Activated CD8-positive, alpha-beta T cell treated with anti-CD3 and anti-CD28 coated beads for 36 hours (primary cell): ENCODE measurements at regions not wholly inside any gene's neighbourhood (a gene's known extent, or its start where the extent isn't known, plus 50 kb on each side); places are given as distances from the start of the nearest gene placed in this dataset.

ENCODE experiments used
- ATAC-seq: fragments of 200-7000 bp; cut with Tn5 transposase; one replicate; pipeline ENCODE4 v1.10.0; 2021; ENCODE audit warnings: mild to moderate bottlenecking, moderate library complexity
- CTCF ChIA-PET: fragments of 350-600 bp; sonication (Branson Sonifier 250); formaldehyde crosslinking; loops from one replicate; lab custom pipeline; 2021; ENCODE audit warnings: antibody characterized with exemption; lab: Charles Lee
- POLR2A ChIA-PET: fragments of 350-600 bp; sonication (Branson Sonifier 250); formaldehyde crosslinking; loops from one replicate; lab custom pipeline; 2021; ENCODE audit warnings: antibody characterized with exemption; lab: Charles Lee
- DNase-seq: peaks from one replicate; pipeline ENCODE4 v3.0.0-alpha.2; 2020
- H3K27ac Mint-ChIP-seq: one replicate; pipeline ENCODE4 v1.8.0; 2021; ENCODE audit warnings: mild to moderate bottlenecking, mixed read lengths
- H3K27me3 Mint-ChIP-seq: one replicate; pipeline ENCODE4 v1.8.0; 2021; ENCODE audit warnings: mixed read lengths
- H3K36me3 Mint-ChIP-seq: one replicate; pipeline ENCODE4 v1.8.0; 2021; ENCODE audit warnings: low read depth, mixed read lengths
- H3K4me1 Mint-ChIP-seq: one replicate; pipeline ENCODE4 v1.8.0; 2021; ENCODE audit warnings: low read depth, mixed read lengths
- H3K4me3 Mint-ChIP-seq: one replicate; pipeline ENCODE4 v1.8.0; 2021; ENCODE audit warnings: mild to moderate bottlenecking, moderate library complexity, mixed read lengths
- H3K9me3 Mint-ChIP-seq: one replicate; pipeline ENCODE4 v1.8.0; 2021; ENCODE audit warnings: mixed read lengths
- CTCF ChIP-seq: fragments of 200-600 bp; IDR thresholded peaks from one replicate; pipeline ENCODE4 v1.8.0; 2022; ENCODE audit warnings: antibody characterized with exemption, mild to moderate bottlenecking
- intact Hi-C: fragments of 100-400 bp; cut with micrococcal nuclease; formaldehyde crosslinking; loops from one replicate; pipeline ENCODE4 v1.10.0; 2022

GRCh38 chr4:176583278-176583677, 209.4 kb downstream of the VEGFC start:
- Mint-ChIP-seq H3K27ac (no peak overlapping the region), H3K9me3 (no peaks in the 10 kb centered on the region), H3K4me3 (no peak overlapping the region), H3K4me1 (no peaks in the 10 kb centered on the region), H3K36me3 (no peaks in the 10 kb centered on the region), H3K27me3 (no peaks in the 10 kb centered on the region)
- intact Hi-C loops, result no loop called here
- ATAC-seq (no peak), DNase-seq (no peak)
- TF ChIP-seq CTCF, result no peak
- ChIA-PET CTCF (interaction anchor here (0.7 kb wide), 1 partner anchor 1694 kb away, joined by 3 read pairs; no protein-coding TSS in a partner anchor), POLR2A (no interaction called here)

GRCh38 chr4:176584031-176584606, 208.6 kb downstream of the VEGFC start:
- Mint-ChIP-seq H3K4me3 (no peak overlapping the region), H3K9me3 (no peaks in the 10 kb centered on the region), H3K27ac (no peak overlapping the region), H3K27me3 (no peaks in the 10 kb centered on the region), H3K36me3 (no peaks in the 10 kb centered on the region), H3K4me1 (no peaks in the 10 kb centered on the region)
- CTCF ChIA-PET, result interaction anchor here (0.7 kb wide), 1 partner anchor 1695 kb away, joined by 3 read pairs; no protein-coding TSS in a partner anchor
- intact Hi-C loops, result no loop called here
- ATAC-seq, result no peak
- TF ChIP-seq CTCF, result no peak
- no peak for DNase-seq
- POLR2A ChIA-PET, result no interaction called here

- no peaks in the 10 kb centered on the region for H3K36me3 Mint-ChIP-seq
- no peak for DNase-seq
- H3K27ac Mint-ChIP-seq, result no peak overlapping the region
- intact Hi-C loops, result no loop called here
- H3K27me3 Mint-ChIP-seq, result no peaks in the 10 kb centered on the region
- ATAC-seq, result no peak
- ChIA-PET CTCF (no interaction called here), POLR2A (no interaction called here)
- no peaks in the 10 kb centered on the region for H3K4me1 Mint-ChIP-seq
- H3K4me3 Mint-ChIP-seq, result no peak overlapping the region
- peaks cover 1% of the 10 kb centered on the region for H3K9me3 Mint-ChIP-seq
- TF ChIP-seq CTCF, result no peak
These were observed 204.8 kb downstream of the VEGFC start for GRCh38 chr4:176587920-176588319.

GRCh38 chr4:176588436-176588835, 204.3 kb downstream of the VEGFC start:
- Mint-ChIP-seq H3K4me1 (no peaks in the 10 kb centered on the region), H3K27me3 (no peaks in the 10 kb centered on the region), H3K27ac (no peak overlapping the region), H3K9me3 (peaks cover 1% of the 10 kb centered on the region), H3K36me3 (no peaks in the 10 kb centered on the region), H3K4me3 (no peak overlapping the region)
- POLR2A ChIA-PET, result no interaction called here
- intact Hi-C loops, result no loop called here
- no peak for ATAC-seq
- CTCF ChIA-PET, result no interaction called here
- DNase-seq, result no peak
- TF ChIP-seq CTCF, result no peak

- no peaks in the 10 kb centered on the region for H3K4me1 Mint-ChIP-seq
- TF ChIP-seq CTCF, result no peak
- peaks cover 1% of the 10 kb centered on the region for H3K9me3 Mint-ChIP-seq
- no peak overlapping the region for H3K27ac Mint-ChIP-seq
- ChIA-PET CTCF (no interaction called here), POLR2A (interaction anchor here (0.7 kb wide), 1 partner anchor 425 kb away, joined by 3 read pairs; no protein-coding TSS in a partner anchor)
- no peaks in the 10 kb centered on the region for H3K36me3 Mint-ChIP-seq
- intact Hi-C loops, result no loop called here
- DNase-seq, result no peak
- H3K27me3 Mint-ChIP-seq, result no peaks in the 10 kb centered on the region
- H3K4me3 Mint-ChIP-seq, result no peak overlapping the region
- ATAC-seq, result no peak
These were observed 199.6 kb downstream of the VEGFC start for GRCh38 chr4:176592976-176593670.
